Tibial nerve (tissue), 4 donors: ENCODE measurements at regions not wholly inside any gene's neighbourhood (a gene's known extent, or its start where the extent isn't known, plus 50 kb on each side); places are given as distances from the start of the nearest gene placed in this dataset.
A peak's percentile ranks its signal among the peaks of the same experiment; 100 is the strongest.
"Not testable (repeated sequence)": the region's sequence is repeated elsewhere in the genome, so short reads cannot be mapped to it uniquely, and the experiment has no call there.

Source experiments
- DNase-seq, 2 donors: peaks; one replicate each; pipeline ENCODE4 v3.0.0-alpha.2; 2019; ENCODE audit warnings: low spot score in 2 of 2
- H3K27ac ChIP-seq, 4 donors: fragments of 200-600 bp; sonication (generic) in 3 of 4; one replicate each; pipeline ENCODE4 v1.5.1; 2017 to 2019; ENCODE audit warnings: mild to moderate bottlenecking in 1 of 4
- H3K27me3 ChIP-seq, 2 donors: fragments of 200-600 bp; sonication (generic) in 1 of 2; one replicate each; pipeline versions ENCODE4 v1.5.1 to v1.6.0; 2017 to 2019
- H3K36me3 ChIP-seq, 3 donors: fragments of 200-600 bp; sonication (generic); one replicate each; pipeline ENCODE4 v1.5.1; 2018 to 2019
- H3K4me1 ChIP-seq, 4 donors: fragments of 200-600 bp; sonication (generic) in 3 of 4; one replicate each; pipeline ENCODE4 v1.5.1; 2017 to 2019
- H3K4me3 ChIP-seq, 4 donors: fragments of 200-600 bp; sonication (generic) in 3 of 4; one replicate each; pipeline ENCODE4 v1.5.1; 2017 to 2019; ENCODE audit warnings: mild to moderate bottlenecking in 1 of 4, moderate library complexity in 1 of 4
- H3K9me3 ChIP-seq, 4 donors: fragments of 200-600 bp; sonication (generic) in 3 of 4; one replicate each; pipeline ENCODE4 v1.5.1; 2017 to 2019
- CTCF ChIP-seq, 5 experiments: fragments of 200-600 bp in 3 of 5; fragments of 450-650 bp in 2 of 5; sonication (generic) in 3 of 5; IDR thresholded peaks; one replicate each; pipeline ENCODE4 v1.5.1; 2016 to 2019; ENCODE audit warnings: antibody characterized with exemption in 5 of 5, mild to moderate bottlenecking in 3 of 5, moderate library complexity in 2 of 5
- EP300 ChIP-seq, 2 donors: sonication (generic); formaldehyde crosslinking; IDR thresholded peaks; one replicate each; pipeline ENCODE4 v1.6.1; 2017; ENCODE audit warnings: antibody characterized with exemption in 2 of 2, mild to moderate bottlenecking in 1 of 2
- POLR2A ChIP-seq, 2 donors: fragments of 450-650 bp; IDR thresholded peaks; one replicate each; pipeline ENCODE4 v1.6.1; 2017; ENCODE audit warnings: antibody characterized with exemption in 2 of 2, mild to moderate bottlenecking in 2 of 2, moderate library complexity in 2 of 2
- WGBS, 2 donors: methylation state at CpG; one replicate each; pipeline ENCODE4 v1.1.5; 2018; 5-methylcytosine and 5-hydroxymethylcytosine counted together

- not testable (repeated sequence) for H3K4me1 ChIP-seq, H3K36me3 ChIP-seq, H3K9me3 ChIP-seq, H3K27ac ChIP-seq, H3K27me3 ChIP-seq, H3K4me3 ChIP-seq, DNase-seq
- WGBS, 2 donors: 29 to 41% methylated on average over 11 of the region's 11 CpGs
Observed at GRCh38 chr11:71743385-71743784, 89.6 kb upstream of the DEFB108B start.

GRCh38 chr11:71745656-71746055 is 87.3 kb upstream of the DEFB108B start:
- not testable (repeated sequence) for H3K9me3 ChIP-seq, H3K27ac ChIP-seq, H3K4me1 ChIP-seq, DNase-seq, H3K4me3 ChIP-seq, H3K27me3 ChIP-seq, H3K36me3 ChIP-seq
- 94 to 95% methylated on average over 11 of the region's 11 CpGs for WGBS, 2 donors

- not testable (repeated sequence) for H3K9me3 ChIP-seq, H3K4me1 ChIP-seq, DNase-seq, H3K27ac ChIP-seq, H3K4me3 ChIP-seq, H3K36me3 ChIP-seq, H3K27me3 ChIP-seq
- WGBS, 2 donors: 59 to 63% methylated on average over 5 of the region's 5 CpGs
Observed at GRCh38 chr11:71746263-71746662, 86.7 kb upstream of the DEFB108B start.

- 37 to 40% methylated on average over 14 of the region's 14 CpGs for WGBS, 2 donors
Observed at GRCh38 chr11:71748965-71749620, 83.9 kb upstream of the DEFB108B start.

GRCh38 chr11:71750908-71751307 is 82.1 kb upstream of the DEFB108B start:
- 53 to 64% methylated on average over 11 of the region's 11 CpGs for WGBS, 2 donors
- not testable (repeated sequence) for H3K36me3 ChIP-seq, H3K4me1 ChIP-seq, H3K4me3 ChIP-seq, H3K9me3 ChIP-seq, H3K27ac ChIP-seq, DNase-seq, H3K27me3 ChIP-seq

More at GRCh38 chr11:71748965-71749620, 83.9 kb upstream of the DEFB108B start:
- not testable (repeated sequence) for H3K9me3 ChIP-seq, H3K4me1 ChIP-seq, DNase-seq, H3K4me3 ChIP-seq, H3K36me3 ChIP-seq, H3K27ac ChIP-seq, H3K27me3 ChIP-seq

GRCh38 chr11:71764695-71765491 is 68.1 kb upstream of the DEFB108B start:
- H3K9me3 ChIP-seq, H3K27me3 ChIP-seq, H3K36me3 ChIP-seq, H3K4me3 ChIP-seq: not testable (repeated sequence)
- Histone ChIP-seq H3K4me1 (peaks cover 0 to 16% (median 0%) of the 10 kb centered on the region in 4 donors), H3K27ac (peak overlapping the region in 2 of 4 donors; percentile 13 to 55)
- 29 to 40% methylated on average over 14 to 19 of the region's 20 CpGs for WGBS, 2 donors
- DNase-seq: peak; percentile 24 to 40

- WGBS, 2 donors: 28 to 33% methylated on average over 3 to 4 of the region's 5 CpGs
- H3K4me1 ChIP-seq: peaks cover 0 to 16% (median 0%) of the 10 kb centered on the region in 4 donors
- H3K4me3 ChIP-seq, H3K27ac ChIP-seq, H3K9me3 ChIP-seq, H3K27me3 ChIP-seq, H3K36me3 ChIP-seq, DNase-seq: not testable (repeated sequence)
Observed at GRCh38 chr11:71767016-71767415, 66.0 kb upstream of the DEFB108B start.

- WGBS, 2 donors: 84 to 86% methylated on average over 12 of the region's 12 CpGs
- not testable (repeated sequence) for H3K4me3 ChIP-seq, H3K27ac ChIP-seq, H3K36me3 ChIP-seq, H3K9me3 ChIP-seq, H3K27me3 ChIP-seq, DNase-seq, H3K4me1 ChIP-seq
Observed at GRCh38 chr11:71772193-71772592, 60.8 kb upstream of the DEFB108B start.

GRCh38 chr11:71774603-71775222 is 58.3 kb upstream of the DEFB108B start:
- DNase-seq: no peak
- TF ChIP-seq CTCF (IDR thresholded peaks at IDR 0.05) (no peak), EP300 (IDR thresholded peaks at IDR 0.05) (no peak), POLR2A (IDR thresholded peaks at IDR 0.05) (no peak)
- H3K36me3 ChIP-seq: no peaks in the 10 kb centered on the region
- H3K27ac ChIP-seq: no peak overlapping the region
- no peak overlapping the region for H3K4me3 ChIP-seq
- no peaks in the 10 kb centered on the region for H3K9me3 ChIP-seq
- no peaks in the 10 kb centered on the region for H3K27me3 ChIP-seq
- H3K4me1 ChIP-seq: no peaks in the 10 kb centered on the region
- WGBS, 2 donors: 96% methylated on average over 15 to 23 of the region's 30 CpGs

GRCh38 chr11:71780116-71780515 is 52.9 kb upstream of the DEFB108B start:
- H3K27me3 ChIP-seq, H3K4me3 ChIP-seq, H3K36me3 ChIP-seq, H3K9me3 ChIP-seq, H3K27ac ChIP-seq, DNase-seq, H3K4me1 ChIP-seq: not testable (repeated sequence)
- 48 to 57% methylated on average over 6 of the region's 6 CpGs for WGBS, 2 donors

GRCh38 chr11:71780771-71781170 is 52.2 kb upstream of the DEFB108B start:
- WGBS, 2 donors: 42 to 63% methylated on average over 4 to 6 of the region's 6 CpGs
- not testable (repeated sequence) for DNase-seq, H3K4me3 ChIP-seq, H3K4me1 ChIP-seq, H3K27me3 ChIP-seq, H3K27ac ChIP-seq, H3K9me3 ChIP-seq, H3K36me3 ChIP-seq

GRCh38 chr11:71781491-71781890 is 51.5 kb upstream of the DEFB108B start:
- WGBS, 2 donors: 76 to 84% methylated on average over 5 of the region's 5 CpGs
- not testable (repeated sequence) for H3K4me1 ChIP-seq, H3K27me3 ChIP-seq, H3K36me3 ChIP-seq, DNase-seq, H3K27ac ChIP-seq, H3K4me3 ChIP-seq, H3K9me3 ChIP-seq
